GM18505 (cell line): ENCODE measurements at regions not wholly inside any gene's neighbourhood (a gene's known extent, or its start where the extent isn't known, plus 50 kb on each side); places are given as distances from the start of the nearest gene placed in this dataset.

Experiments
- ATAC-seq: cut with Tn5 transposase; IDR thresholded peaks from one replicate; pipeline ENCODE4 v1.9.1; 2021; ENCODE audit not compliant: unreplicated experiment
- POLR2A ChIP-seq: IDR thresholded peaks from 4 replicates; pipeline ENCODE4 v1.6.1; 2011; ENCODE audit warnings: borderline replicate concordance; ENCODE audit not compliant: insufficient read depth, insufficient read length; ENCODE audit errors: extremely low read depth

- no peak for TF ChIP-seq POLR2A
- no peak for ATAC-seq
Measured at GRCh38 chr14:101369194-101369915, 191.9 kb upstream of the DIO3 start.

GRCh38 chr14:101369916-101370592 lies 191.2 kb upstream of the DIO3 start:
- ATAC-seq = no peak
- TF ChIP-seq POLR2A = no peak

DNA sequence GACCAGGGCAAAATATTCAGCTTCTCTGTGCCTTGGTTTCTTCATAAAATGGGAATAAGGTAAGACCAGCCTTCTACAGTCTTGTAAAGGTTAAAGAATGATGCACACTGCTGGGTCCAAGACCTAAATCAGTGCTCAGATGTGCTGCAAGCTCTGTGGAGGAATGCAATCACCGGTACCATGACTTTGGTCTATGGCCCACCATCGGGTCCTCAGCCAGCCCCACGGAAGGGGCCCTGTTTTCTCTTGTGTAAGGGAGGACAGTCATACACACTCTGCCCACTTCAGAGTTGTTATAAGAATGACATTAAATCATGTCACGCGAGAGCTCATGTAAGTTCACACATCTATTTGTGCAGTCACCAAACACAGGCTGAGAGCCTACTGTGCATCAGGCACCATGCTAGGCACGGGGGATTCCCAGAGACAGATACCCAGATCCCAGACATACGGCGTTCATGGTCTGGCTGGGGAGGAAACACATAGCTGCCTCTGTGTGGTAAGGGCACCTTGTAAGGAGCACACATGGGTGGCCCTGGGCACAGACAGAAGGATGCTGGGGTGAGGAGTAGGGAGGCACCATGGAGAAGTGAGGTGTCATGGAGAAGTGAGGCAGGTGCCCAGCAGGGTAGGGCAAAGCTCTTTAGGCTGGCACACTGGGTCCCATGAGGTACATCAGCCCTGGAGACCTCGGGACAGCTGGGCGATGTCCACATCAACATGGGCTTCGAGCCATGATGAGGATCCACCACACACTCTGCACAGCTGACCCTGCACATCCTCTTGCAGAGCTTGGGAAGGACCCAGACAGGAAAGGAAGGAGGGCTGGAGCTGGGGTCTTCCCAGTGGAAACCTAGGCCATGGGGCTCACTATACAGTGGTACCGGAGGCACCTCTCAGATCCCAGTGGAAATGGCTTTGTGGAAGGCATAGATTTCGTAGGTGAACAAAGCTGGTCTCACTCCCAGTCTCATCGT lies 190.4 kb upstream of the DIO3 start:
- TF ChIP-seq POLR2A = no peak
- ATAC-seq = no peak

- TF ChIP-seq POLR2A = no peak
- no peak for ATAC-seq
Measured at GRCh38 chr14:101371799-101372793, 189.2 kb upstream of the DIO3 start.

DNA sequence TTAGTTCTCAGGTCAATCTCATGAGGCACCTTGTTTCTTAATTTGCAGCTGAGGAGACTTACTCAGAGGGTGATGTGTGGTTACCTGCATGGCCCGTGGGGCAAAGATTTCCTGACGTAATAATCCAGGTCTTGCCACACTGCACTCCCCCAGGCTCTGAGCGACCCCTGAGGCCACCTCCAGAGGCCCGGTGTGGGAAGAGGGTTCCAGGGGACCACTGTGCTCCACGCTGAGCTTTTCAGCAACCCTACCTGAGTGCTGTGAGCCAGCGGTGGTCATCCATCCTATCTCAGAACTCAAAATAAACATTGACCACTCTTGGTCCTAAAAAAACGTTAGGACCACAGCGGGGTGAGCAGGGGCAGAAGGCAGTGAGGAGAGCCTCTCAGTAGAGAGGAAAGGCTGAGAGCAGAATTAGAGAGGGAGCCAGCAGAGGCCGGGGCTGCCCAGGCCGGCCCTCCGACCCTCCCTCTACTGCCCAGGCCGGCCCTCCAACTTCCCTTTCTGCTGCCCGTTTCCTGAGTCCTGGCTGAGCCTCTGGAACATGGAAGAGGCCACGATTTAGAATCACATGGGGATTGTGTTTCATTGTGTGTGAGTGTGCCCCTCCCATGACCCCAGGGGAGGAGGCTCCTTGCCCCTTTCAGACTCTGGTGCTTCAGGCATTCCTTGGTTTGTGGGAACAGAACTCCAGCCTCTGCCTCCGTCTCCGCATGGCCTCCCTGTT lies 188.2 kb upstream of the DIO3 start:
- TF ChIP-seq POLR2A = no peak
- no peak for ATAC-seq

DNA sequence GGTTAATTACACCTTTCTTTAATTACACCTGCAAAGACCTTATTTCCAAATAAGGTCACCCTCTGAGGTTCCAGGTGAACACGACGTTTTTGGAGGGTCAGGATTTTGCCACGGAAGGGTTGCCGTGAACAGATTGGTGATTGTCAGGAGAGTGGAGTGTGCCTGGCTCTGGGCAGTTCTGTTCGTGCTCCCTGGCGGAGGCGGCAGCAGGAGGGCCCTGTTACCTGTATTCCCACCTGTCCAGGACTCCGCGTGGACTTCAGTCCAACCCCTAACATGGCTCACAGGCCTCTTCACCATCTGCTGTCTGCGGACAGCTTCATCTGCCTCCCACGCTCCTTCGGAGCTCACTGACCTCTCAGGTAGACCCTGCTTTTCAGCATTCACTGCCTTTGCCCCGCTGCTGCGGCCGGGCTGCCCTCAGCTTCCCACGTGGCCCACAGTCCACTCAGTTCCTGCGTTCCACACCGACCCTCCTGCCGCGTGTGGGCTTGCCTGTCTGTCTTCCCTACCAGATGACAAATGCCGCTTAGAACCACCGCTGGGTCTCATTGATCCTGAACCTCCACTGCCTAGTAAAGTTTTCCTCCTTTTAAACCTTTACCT lies 187.5 kb upstream of the DIO3 start:
- no peak for ATAC-seq
- no peak for TF ChIP-seq POLR2A

GRCh38 chr14:101374373-101375338 lies 186.6 kb upstream of the DIO3 start:
- ATAC-seq = no peak
- no peak for TF ChIP-seq POLR2A

GRCh38 chr14:101377069-101377468 lies 184.2 kb upstream of the DIO3 start:
- no peak for TF ChIP-seq POLR2A
- no peak for ATAC-seq

- no peak for TF ChIP-seq POLR2A
- ATAC-seq = no peak
Measured at GRCh38 chr14:101379842-101380241, 181.5 kb upstream of the DIO3 start.

DNA sequence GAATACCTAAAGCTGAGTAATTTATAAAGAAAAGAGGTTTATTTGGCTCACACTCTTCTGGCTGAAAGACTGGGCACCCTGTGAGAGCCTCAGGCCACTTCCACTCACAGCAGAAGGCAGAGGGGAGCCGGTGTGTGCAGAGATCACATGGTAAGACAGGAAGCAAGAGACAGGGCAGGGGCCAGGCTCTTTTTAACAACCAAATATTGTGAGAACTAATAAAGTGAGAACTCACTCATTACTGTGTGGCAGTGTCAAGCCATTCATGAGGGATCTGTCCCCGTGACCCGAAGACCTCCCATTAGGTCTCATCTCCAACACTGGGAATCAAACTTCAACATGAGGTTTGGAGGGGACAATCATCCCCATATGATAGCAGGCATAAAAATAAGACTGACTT lies 180.8 kb upstream of the DIO3 start:
- TF ChIP-seq POLR2A = no peak
- no peak for ATAC-seq

GRCh38 chr14:101380940-101381339 lies 180.4 kb upstream of the DIO3 start:
- no peak for ATAC-seq
- TF ChIP-seq POLR2A = no peak

- ATAC-seq = no peak
- no peak for TF ChIP-seq POLR2A
Measured at GRCh38 chr14:101383737-101384338, 177.5 kb upstream of the DIO3 start.
